ENCODE measurements at regions not wholly inside any gene's neighbourhood (a gene's known extent, or its start where the extent isn't known, plus 50 kb on each side); places are given as distances from the start of the nearest gene placed in this dataset.

GRCh38 chr14:29459969-29460560, 467.6 kb downstream of the PRKD1 start (continued):
- no peak for TF ChIP-seq ZNF436 (CRISPR knock-in tag; IDR thresholded peaks at IDR 0.05)
- TF ChIP-seq NFIX (CRISPR knock-in tag; IDR thresholded peaks at IDR 0.05; ENCODE audit: low read depth) = no peak
- no peak for TF ChIP-seq SRSF7 (optimal IDR thresholded peaks at IDR 0.05; ENCODE audit: low read depth, low read length)
- TF ChIP-seq ZSCAN29 (IDR thresholded peaks at IDR 0.05) = no peak
- no peak for TF ChIP-seq PRDM10 (IDR thresholded peaks at IDR 0.05; ENCODE audit: partially characterized antibody)

GRCh38 chr14:29461101-29461500, 466.5 kb downstream of the PRKD1 start:
- TF ChIP-seq TEAD4 (IDR thresholded peaks at IDR 0.05; ENCODE audit: low read length) (no peak), TEAD4 (CRISPR knock-in tag; IDR thresholded peaks at IDR 0.05; ENCODE audit: borderline replicate concordance) (no peak), GATAD2A (IDR thresholded peaks at IDR 0.05) (no peak)
- Histone ChIP-seq H3K9me1 (ENCODE audit: control insufficient read depth, insufficient read depth, low read length) (no peaks in the 10 kb centered on the region), H2AFZ (ENCODE audit: low read depth, low read length) (no peak overlapping the region), H3K4me2 (ENCODE audit: insufficient read depth, low read length) (no peak overlapping the region), H3K9me3 (replicated peaks; ENCODE audit: control insufficient read depth, insufficient read depth, low read depth, low read length) (no peaks in the 10 kb centered on the region), H3K27ac (ENCODE audit: extremely low read depth, low read depth, low read length) (no peak overlapping the region), H3K79me2 (ENCODE audit: control insufficient read depth, insufficient read depth, low read length) (no peaks in the 10 kb centered on the region), H3K9ac (ENCODE audit: insufficient read depth in 1 of 2, low read depth in 2 of 2, low read length in 2 of 2) (no peak overlapping the region), H3K4me1 (replicated peaks in 1 of 2; ENCODE audit: control insufficient read depth in 2 of 2, insufficient read depth in 2 of 2, low read length in 2 of 2) (no peaks in the 10 kb centered on the region), H3K36me3 (ENCODE audit: control insufficient read depth, insufficient read depth, low read length) (no peaks in the 10 kb centered on the region), H4K20me1 (replicated peaks; ENCODE audit: control insufficient read depth, insufficient read depth, low read length) (no peaks in the 10 kb centered on the region), H3K27me3 (ENCODE audit: control insufficient read depth in 2 of 2, insufficient read depth in 2 of 2, low read length in 2 of 2) (no peaks in the 10 kb centered on the region), H3K4me3 (no peak overlapping the region)
- no TSS peak for BruUV-seq (replicated peaks)
- POLR2A ChIA-PET = no interaction called here
- no peak for FAIRE-seq
- 1% methylated on average over 6 of the region's 6 CpGs for WGBS (ENCODE audit: insufficient coverage, low coverage, missing lambda C conversion rate)
- no peak for DNase-seq (ENCODE audit: extremely low read depth in 1 of 4, low spot score in 3 of 4)
- in situ Hi-C loops (cut with MboI) = no loop called here
- CTCF ChIA-PET (ENCODE audit: low intra/inter-chr PET ratio) = no interaction called here
- ATAC-seq = no peak
- intact Hi-C loops (cut with micrococcal nuclease) = no loop called here
